ENCODE measurements at regions not wholly inside any gene's neighbourhood (a gene's known extent, or its start where the extent isn't known, plus 50 kb on each side); places are given as distances from the start of the nearest gene placed in this dataset.
"Not testable (repeated sequence)": the region's sequence is repeated elsewhere in the genome, so short reads cannot be mapped to it uniquely, and the experiment has no call there.

- no peak for DNase-seq
Observed at GRCh38 chr3:101950985-101951733, 101.8 kb downstream of the NFKBIZ start.

DNA sequence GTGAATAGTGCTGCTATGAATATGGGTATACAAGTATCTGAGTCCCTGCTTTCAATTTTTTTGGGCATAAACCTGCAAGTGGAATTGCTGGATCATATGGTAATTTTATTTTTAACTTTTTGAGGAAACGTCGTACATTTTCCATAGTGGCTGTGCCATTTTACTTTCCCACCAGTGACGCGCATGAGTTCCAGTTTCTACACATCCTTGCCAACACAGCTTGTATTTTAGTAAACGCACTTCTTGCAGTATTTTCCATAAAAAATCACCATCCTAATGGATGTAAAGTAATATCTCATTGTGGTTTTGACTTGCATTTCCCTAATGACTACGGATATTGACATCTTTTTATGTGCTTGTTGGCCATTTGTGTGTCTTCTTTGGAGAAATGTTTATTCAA is 105.0 kb downstream of the NFKBIZ start:
- DNase-seq: no peak

GRCh38 chr3:101954936-101955335 is 105.6 kb downstream of the NFKBIZ start:
- no peak for DNase-seq

GRCh38 chr3:101962055-101962454 is 112.7 kb downstream of the NFKBIZ start:
- DNase-seq: no peak

DNA sequence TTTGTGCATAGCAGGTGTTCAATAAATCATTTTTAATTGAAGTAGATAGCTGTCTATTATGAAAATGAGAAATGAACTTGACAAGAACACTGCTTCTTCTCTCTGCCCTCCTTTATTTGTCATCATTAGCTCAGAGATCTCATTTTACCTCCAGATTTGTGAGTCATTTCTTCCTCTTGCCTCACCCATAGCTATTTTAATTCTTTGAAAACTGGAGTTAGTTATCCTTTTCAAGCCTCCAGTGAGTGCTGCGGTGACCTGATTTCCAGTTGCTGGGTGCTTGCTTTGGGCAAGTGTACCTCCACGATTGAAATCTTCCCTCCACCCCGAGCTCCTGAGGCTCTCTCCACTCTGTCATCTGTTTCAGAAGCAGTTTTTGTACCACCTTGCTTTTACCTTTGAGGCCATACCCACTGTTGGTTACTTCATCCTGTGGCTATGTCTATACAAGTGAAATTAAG is 114.6 kb downstream of the NFKBIZ start:
- no peak for DNase-seq

DNA sequence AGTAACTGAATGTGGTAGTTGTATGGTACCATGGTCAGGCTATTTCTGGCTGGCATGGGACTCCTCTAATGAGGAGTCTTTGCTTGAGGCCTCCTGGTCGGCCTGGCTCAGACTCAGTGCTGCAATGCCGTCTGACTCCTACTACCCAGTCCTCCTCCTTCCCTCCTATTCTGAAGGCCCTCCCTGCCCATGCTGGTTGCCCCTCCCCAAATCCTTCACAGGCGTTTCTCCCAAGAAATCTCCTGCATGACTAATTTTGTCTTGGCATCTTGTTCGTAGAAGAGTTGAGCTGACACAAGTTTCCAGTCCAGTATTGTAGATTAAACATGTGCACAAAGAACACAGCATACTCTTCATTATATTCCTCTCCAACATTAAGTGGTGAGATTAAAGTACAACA is 115.5 kb downstream of the NFKBIZ start:
- DNase-seq: no peak

- DNase-seq: no peak
Observed at GRCh38 chr3:101966226-101966625, 116.9 kb downstream of the NFKBIZ start.

- DNase-seq: no peak
Observed at GRCh38 chr3:101970212-101970611, 120.9 kb downstream of the NFKBIZ start.

DNA sequence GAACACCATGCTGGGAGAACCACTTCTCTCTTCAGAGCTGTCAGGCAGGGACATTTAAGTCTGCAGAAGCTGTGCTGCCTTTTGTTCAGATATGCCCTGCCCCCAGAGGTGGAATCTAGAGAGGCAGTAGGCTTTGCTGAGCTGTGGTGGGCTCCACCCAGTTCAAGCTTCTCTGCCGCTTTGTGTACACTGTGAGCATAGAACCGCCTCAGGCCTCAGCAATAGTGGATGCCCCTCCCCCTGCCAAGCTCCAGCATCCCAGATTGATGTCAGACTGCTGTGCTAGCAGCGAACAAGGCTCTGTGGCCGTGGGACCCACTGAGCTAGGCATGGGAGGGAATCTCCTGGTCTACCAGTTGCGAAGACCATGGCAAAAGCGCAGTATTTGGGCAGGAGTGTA is 121.6 kb downstream of the NFKBIZ start:
- no peak for DNase-seq

GRCh38 chr3:101972430-101973162 is 123.3 kb downstream of the NFKBIZ start:
- DNase-seq: no peak

GRCh38 chr3:101973163-101973505 is 123.8 kb downstream of the NFKBIZ start:
- DNase-seq: no peak

GRCh38 chr3:101975415-101975814 is 126.1 kb downstream of the NFKBIZ start:
- DNase-seq: not testable (repeated sequence)

GRCh38 chr3:101976473-101976872 is 127.2 kb downstream of the NFKBIZ start:
- no peak for DNase-seq

DNA sequence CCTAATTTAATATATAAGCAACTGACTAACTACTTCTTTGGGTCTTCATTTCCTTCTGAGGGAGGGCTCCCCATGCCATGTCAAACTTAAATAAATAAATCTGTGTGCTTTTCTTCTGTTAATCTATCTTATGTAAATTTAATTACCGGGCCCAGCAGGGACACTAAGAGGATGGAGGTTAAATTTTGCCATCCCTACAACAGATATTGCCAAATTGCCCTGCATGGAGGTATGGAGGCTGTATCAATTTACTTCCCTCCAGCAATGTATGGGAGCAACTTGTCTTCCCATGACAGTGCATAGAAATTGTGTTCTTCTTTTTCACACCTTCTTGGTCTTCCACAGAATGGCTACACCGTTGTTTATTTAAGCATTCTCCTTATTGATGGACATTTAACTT is 129.0 kb downstream of the NFKBIZ start:
- DNase-seq: peak; percentile 5

- no peak for DNase-seq
Observed at GRCh38 chr3:101979033-101979432, 129.7 kb downstream of the NFKBIZ start.

GRCh38 chr3:101984356-101984755 is 135.0 kb downstream of the NFKBIZ start:
- no peak for DNase-seq

GRCh38 chr3:101988596-101988995 is 139.3 kb downstream of the NFKBIZ start:
- no peak for DNase-seq

DNA sequence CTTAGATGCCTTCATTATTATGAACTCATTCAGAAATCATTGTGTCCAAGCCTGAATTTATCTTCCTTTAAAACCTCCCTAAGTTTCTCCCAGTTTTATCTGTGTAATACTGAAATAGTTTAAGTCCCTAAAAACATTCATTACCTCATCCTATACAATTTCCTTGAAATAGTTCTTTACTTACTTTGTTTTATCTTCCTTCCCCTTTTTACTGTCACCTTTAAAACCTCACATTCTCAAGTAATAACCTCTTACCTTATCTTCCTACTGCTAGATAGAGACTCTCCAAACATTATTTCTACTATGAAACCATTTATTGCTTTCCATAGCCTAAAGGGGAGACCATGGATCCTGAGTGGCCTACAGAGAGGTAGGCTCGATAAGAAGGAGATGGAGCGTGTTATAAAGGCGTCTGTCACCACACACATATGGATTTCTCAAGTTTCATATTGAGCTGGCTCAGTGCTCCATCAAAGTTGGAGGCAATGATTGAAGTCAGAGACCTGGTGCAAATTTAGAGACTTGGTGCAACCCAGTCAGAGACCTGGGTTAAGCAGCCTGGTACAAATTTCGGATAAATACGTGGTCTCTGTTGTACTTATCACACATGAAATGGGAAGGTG is 140.4 kb downstream of the NFKBIZ start:
- no peak for DNase-seq

DNA sequence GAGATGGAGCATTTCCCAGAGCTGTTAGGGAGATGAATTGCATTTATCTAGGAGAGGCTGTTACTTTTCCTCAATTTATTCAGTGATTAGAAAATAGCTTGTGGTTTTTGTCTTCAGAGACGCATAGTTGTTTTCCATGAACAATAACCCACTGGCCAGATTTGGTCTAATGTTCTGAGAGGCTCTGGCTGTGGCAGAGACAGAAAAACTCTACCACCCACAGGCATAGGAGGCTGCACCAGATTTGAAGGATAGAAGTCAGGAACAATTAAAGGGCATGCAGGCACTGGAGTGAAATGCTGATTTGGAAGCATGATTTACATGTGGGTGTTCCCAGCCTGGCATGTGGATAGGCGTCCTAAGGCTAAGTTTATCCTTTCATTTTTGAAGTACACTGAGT is 143.5 kb downstream of the NFKBIZ start:
- DNase-seq: no peak

- DNase-seq: no peak
Observed at GRCh38 chr3:101994386-101994785, 145.1 kb downstream of the NFKBIZ start.

- no peak for DNase-seq
Observed at GRCh38 chr3:101995371-101996046, 146.2 kb downstream of the NFKBIZ start.

GRCh38 chr3:101996832-101997231 is 147.5 kb downstream of the NFKBIZ start:
- no peak for DNase-seq

DNA sequence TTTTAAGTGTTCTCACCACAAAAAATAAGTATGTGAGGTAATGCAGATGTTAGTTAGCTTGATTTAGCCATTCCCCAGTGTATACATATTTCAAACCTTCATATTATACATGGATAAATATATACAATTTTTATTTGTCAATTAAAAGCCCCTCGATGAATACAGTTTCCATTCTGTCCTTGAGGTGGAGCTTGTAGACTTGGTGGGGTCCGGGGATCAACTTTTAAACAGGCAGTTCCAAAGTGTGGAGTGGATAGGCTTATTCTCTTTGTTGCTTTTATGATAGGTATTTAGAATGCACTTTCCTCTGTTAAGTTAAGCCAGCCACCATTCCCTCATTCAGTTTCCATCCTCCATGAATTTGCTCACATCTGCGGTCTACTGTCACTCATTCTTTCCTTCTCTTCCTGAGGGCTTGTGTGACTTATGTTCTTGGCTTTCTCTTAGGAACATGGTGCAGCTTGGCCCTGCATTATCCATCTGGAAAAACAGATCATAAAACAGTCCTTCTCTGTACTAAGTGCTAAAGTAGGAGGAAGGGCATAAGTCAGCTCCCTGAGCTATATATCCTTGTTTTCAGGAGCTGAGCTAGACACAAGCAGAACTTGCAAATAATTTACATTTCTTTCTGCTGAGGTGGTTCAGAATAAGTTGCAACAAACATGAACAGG is 149.1 kb downstream of the NFKBIZ start:
- DNase-seq: no peak
